HG03045 (cell line): ENCODE measurements at regions not wholly inside any gene's neighbourhood (a gene's known extent, or its start where the extent isn't known, plus 50 kb on each side); places are given as distances from the start of the nearest gene placed in this dataset.
A peak's percentile ranks its signal among the peaks of the same experiment; 100 is the strongest.
"Not testable (repeated sequence)": the region's sequence is repeated elsewhere in the genome, so short reads cannot be mapped to it uniquely, and the experiment has no call there.

Experiments
- ATAC-seq: cut with Tn5 transposase; IDR thresholded peaks from one replicate; pipeline ENCODE4 v1.9.1; 2021; ENCODE audit warnings: mild to moderate bottlenecking, moderate library complexity; ENCODE audit not compliant: unreplicated experiment

DNA sequence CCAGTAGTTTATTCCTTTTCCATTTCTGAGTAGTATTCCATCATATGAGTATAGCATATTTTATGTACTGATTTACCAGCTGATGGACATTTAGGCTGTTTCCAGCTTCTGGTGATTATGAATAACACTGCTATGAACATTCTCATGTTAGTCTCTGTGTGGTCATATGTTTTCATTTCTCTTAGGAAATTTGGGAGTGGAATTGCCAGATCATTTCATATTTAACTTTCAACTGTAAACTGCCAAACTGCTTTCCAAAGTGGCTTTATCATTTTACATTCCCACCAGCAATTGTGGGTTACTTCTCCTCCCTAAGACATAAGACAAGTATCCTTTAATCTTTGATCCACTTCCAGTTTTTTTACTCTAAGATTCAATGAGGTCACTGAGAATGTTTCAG is 85.7 kb upstream of the RALGPS2 start:
- no peak for ATAC-seq

GRCh38 chr1:178642282-178642681 is 82.8 kb upstream of the RALGPS2 start:
- ATAC-seq: no peak

- ATAC-seq: no peak
These were observed 81.7 kb upstream of the RALGPS2 start for GRCh38 chr1:178643349-178643748.

DNA sequence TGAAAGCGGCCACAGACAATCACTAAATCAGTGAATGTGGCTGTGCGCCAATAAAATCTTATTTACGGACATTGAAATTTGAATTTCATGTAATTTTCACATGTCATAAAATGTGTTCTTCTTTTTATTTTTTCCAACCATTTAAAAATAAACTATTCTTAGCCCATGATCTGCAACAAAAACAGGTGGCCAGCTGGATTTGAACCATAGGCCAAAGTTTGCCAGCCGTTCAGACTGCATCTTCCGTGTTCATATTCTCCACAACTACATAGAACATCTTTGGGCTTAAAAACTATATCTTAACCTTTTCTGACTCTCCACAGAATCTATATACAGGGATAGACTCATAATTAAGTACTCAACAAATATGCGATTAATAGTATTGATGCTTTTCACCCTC is 81.2 kb upstream of the RALGPS2 start:
- no peak for ATAC-seq

DNA sequence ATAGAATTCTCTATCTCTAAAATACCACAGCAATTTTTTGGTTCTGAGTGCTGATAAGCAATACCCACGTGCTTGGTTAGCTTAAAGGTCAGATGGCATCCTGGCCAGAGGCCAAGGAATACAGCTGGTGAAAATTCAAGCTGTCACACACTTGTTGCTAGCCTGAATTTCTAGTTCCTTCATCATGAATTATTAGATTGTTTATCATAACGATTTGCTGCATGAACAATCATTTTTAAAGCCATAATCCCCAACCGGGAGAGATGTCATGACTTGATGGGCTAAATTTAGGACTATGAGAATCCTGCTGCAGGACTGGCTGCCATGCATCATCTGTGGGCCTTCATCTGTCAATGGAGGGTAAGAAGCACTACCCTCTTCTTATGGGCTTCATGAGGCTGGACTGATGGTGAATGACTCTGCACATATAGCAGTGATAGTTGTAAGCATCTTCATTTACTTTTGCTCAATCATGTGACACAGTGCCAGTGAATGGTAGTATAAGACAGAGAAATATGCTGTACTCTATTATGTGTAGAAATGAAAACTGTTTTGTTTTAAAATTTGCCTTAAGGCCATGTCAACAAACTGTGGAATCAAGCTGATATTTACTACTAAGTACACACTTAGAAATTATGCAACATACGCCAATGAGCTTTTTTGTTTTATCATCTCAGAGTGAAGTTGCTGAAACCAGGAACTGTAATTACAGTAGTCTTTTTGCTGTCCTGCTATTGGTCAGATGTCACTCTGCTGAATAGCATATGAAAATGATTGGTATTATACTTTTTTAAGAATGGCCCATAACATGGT is 80.5 kb upstream of the RALGPS2 start:
- ATAC-seq: no peak

GRCh38 chr1:178645157-178645807 is 79.8 kb upstream of the RALGPS2 start:
- no peak for ATAC-seq

DNA sequence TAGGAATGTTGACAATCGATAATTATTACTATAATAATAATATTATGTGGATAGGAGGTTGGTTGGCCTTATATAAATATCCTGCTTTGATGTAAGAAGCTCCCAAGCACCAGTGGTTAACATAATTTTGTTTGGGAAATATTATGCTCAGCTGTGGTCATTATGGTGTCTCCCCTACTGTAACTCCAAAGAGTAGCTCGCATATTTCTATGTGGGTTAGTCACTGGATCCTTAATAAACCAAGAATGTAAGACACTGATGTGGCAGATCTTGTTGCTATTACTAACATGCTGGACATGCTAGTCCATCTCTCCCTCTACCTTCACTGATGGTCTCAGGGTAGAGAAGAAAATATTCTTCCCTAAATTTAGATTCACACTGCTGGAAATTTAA is 79.2 kb upstream of the RALGPS2 start:
- no peak for ATAC-seq

DNA sequence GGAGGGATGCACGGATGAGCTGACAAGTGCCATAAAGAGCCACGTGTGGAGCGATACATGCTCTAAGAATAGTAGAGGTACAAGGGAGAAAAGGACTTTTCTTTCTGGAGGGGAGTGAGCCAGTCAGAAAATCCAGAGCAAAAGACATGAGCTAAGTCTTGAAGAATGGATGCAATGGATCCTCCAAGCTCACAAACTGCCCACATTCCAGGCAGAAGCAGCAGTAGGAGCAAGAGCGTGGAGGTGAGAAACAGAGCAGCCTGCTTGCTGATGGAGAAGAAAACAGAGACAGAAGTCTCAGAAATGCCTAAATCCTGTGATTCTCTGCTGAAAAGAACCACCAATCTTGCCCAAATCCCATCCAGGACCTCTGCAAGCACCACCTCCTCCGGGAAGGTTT is 78.2 kb upstream of the RALGPS2 start:
- no peak for ATAC-seq

- ATAC-seq: no peak
These were observed 76.9 kb upstream of the RALGPS2 start for GRCh38 chr1:178648151-178648550.

DNA sequence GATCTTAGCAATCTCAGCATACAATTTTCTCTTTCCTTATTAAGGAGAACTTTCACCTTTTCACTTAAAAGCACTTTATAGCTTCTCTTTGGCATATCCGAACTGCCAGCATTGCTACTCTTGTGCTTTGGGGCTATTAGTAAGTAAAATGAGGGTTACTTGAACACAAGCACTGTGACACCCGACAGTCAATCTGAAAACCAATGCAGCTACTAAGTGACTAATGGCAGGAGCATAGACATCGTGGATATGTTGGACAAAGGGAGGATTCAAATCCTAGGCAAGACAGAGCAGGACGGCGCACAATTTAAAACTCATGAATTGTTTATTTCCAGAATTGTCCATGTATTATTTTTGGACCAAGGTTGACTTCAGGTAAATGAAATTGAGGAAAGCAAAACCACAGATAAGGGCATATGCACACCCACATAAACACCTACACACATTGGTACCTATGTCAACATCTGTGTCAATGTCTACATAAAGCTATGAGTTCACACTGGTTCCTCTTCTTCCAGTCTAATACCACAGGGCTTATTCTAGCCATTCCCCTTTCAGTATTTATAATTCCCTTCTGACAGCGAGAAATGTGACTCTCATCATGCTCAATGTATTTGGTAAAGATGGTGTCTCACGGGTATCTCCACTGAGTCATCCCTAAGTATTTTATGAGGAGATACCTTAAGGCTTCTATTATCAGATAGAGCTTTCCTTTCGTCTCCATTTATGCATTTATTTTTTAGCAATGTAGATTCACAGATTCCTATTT is 75.3 kb upstream of the RALGPS2 start:
- no peak for ATAC-seq

DNA sequence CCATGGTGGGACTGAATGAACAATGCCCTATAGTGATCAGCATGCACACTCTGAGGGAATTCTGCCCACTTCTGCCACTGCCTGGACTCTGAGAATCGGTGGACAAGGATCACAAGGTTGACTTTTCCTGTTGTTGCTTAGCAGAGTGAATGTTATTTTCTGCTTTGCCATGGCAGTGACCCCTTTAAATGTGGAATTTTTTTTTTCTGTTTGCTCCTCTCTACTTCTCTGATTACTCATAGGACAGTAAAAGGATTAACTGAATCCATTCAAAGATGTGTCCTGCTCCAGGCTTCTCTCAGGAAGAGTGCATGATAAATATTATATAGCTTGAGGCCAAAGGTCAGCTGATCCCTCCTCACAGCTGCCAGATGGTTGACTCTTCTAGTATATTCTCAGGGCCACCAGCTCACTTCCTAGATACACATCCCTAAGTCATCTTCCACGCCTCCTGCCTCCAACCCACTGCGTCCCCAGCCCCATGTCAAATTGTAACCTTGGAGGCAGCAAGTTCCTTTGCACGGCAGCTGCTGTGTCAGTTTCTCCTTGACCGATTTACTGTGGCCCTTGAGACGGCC is 74.0 kb upstream of the RALGPS2 start:
- ATAC-seq: no peak

DNA sequence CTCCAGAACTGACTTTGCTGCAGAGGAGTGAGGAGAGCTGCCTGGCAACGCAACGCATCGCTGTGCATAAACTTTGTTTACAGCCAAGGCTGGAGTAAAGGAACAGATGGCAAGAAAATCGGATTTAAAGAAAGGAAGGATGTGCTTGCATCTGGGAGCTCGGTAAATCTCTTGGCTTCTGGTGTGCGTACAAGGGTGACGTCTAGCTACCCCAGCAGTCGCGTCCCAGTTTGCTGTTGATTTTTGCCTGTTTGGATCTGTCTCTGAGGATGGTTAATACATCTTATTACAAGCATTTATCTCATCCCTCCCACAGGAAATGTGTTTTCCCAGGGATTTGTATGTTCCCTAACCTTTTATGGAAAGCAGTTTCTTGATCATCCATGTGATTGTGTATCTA is 73.3 kb upstream of the RALGPS2 start:
- ATAC-seq: no peak

DNA sequence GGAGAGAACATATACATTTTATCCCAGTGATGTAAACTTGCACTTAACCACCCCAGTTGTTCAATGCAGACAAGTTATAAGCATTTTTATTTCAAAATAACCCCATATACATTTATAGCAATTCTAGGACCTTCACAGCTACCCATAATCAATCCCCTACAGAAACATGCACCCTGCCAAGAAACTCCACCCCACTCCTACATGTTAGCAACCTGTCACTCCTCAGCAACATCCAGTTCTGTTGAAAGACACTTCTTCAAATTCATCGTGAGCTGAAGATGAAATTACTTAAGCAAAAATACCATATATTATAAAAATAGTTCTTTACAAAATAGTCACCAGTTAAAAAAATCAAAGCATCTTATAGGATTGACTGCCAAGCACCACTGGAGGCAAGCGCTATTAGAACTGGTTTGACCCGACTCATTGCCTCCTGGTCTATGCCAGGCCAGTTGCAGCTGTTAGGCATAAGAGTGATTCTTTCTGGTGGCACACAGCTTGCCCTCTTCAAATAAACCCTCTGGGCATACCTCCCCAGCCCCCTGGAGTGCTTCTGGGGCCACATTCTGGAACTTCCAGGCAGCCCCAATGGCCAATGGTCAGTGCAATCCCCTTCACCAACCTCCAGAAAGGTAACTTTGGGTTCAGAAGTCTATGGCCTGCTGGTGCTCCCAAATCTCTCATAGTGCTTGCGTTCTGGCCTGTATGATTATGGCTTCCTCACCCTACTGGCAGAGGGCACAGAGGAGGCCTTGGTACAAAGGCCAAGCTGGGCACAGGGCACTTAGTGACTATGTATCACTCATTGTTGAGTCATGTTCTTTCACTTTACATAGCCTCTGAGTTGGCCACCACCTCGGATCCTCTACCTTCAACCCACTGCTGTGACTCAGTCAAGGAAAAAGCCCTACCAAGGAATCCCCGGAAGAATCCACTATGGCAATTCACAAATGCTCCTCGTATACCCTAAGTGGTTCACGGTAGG is 72.2 kb upstream of the RALGPS2 start:
- no peak for ATAC-seq

DNA sequence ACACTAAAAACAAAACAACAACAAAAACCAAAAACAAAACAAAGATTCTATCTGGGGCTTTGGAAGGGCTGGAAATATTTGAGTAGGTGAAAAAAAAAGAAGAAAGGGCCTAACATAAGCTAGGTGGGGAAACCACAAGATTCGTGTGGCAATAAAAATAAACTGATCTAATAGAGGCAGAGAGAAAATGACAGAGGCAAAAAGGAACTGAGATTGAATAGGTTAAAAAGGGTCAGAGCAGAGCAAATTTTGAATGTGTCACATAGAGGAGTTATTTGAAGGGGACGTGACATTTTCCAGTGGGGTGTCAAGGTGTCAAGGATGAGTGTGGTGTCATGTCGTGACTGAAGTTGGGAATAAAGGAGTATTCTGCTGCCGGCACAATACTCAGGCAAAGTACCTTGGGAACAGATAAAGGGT is 65.2 kb upstream of the RALGPS2 start:
- ATAC-seq: peak; percentile 61

DNA sequence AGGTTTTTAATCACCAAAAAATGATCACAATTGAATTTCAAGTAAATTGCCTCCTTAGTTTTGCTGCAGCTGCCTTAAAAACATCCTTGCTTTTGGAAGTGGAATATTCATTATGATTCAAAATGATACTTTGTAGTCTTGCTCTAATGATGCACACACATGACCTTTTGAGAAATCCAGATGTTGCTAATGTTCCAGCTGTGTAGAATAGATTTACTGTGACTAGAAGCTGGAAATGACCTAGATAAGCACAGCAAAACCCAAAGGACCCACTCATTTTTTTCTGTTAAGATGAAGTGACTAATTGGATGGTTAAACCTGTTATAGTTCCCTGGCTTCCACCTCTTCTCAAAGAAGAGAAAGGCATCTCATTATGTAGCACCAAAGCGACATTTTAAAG is 64.6 kb upstream of the RALGPS2 start:
- ATAC-seq: no peak

- ATAC-seq: peak; percentile 64
These were observed 60.8 kb upstream of the RALGPS2 start for GRCh38 chr1:178664278-178664677.

- ATAC-seq: no peak
These were observed 59.5 kb upstream of the RALGPS2 start for GRCh38 chr1:178665579-178665978.

DNA sequence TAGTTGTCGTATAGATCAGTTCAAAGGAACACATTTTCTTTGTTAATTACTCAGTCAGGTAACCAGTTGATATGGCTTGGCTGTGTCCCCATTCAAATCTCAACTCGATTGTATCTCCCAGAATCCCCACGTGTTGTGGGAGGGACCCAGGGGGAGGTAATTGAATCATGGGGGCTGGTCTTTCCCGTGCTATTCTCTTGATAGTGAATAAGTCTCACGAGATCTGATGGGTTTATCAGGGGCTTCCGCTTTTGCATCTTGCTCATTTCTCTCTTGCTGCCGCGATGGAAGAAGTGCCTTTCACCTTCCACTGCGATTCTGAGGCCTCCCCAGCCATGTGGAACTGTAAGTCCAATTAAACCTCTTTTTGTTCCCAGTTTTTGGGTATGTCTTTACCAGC is 58.2 kb upstream of the RALGPS2 start:
- ATAC-seq: not testable (repeated sequence)

DNA sequence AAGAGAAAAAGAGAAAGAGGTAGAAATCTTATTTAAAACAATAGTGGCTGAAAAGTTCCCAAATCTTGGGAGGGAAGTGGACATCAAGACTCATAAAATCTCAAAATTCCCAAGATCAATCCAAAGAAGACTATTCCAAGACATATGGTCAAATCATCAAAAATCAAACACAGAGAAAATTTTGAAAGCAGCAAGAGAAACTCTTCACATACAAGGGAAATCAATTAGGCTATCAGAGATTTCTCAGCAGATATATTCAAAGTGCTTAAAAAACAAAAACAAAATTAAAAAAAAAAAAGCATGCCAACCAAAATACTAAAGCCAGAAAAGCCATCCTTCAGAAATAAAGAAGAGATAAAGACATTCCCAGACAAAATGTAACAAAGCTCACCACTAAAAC is 52.6 kb upstream of the RALGPS2 start:
- ATAC-seq: no peak

GRCh38 chr1:178674559-178674958 is 50.5 kb upstream of the RALGPS2 start:
- ATAC-seq: not testable (repeated sequence)
